ENCODE measurements at regions not wholly inside any gene's neighbourhood (a gene's known extent, or its start where the extent isn't known, plus 50 kb on each side); places are given as distances from the start of the nearest gene placed in this dataset.

GRCh38 chr9:14025741-14026140, 288.2 kb downstream of the NFIB start:
- TF ChIP-seq POLR2AphosphoS5 (IDR thresholded peaks at IDR 0.05; ENCODE audit: low read depth, low read length) (no peak), POLR2A (IDR thresholded peaks at IDR 0.05; ENCODE audit: low read depth, low read length) (no peak)

Measured in GM12892 (cell line).